T-helper 2 cell (primary cell): ENCODE measurements at regions not wholly inside any gene's neighbourhood (a gene's known extent, or its start where the extent isn't known, plus 50 kb on each side); places are given as distances from the start of the nearest gene placed in this dataset.

Source experiments
- DNase-seq, 5 experiments: peaks; one replicate each; pipeline versions ENCODE4 v3.0.0 to v3.0.0-alpha.2; 2012 to 2022

GRCh38 chr2:23323917-23324680 is 60.9 kb upstream of the KLHL29 start:
- no peak for DNase-seq

GRCh38 chr2:23326330-23326729 is 58.6 kb upstream of the KLHL29 start:
- no peak for DNase-seq

- no peak for DNase-seq
These were observed 57.6 kb upstream of the KLHL29 start for GRCh38 chr2:23327416-23327815.

- no peak for DNase-seq
These were observed 57.1 kb upstream of the KLHL29 start for GRCh38 chr2:23327887-23328286.

- DNase-seq, result no peak
These were observed 54.8 kb upstream of the KLHL29 start for GRCh38 chr2:23330214-23330613.
